GM21526 (cell line): ENCODE measurements at regions not wholly inside any gene's neighbourhood (a gene's known extent, or its start where the extent isn't known, plus 50 kb on each side); places are given as distances from the start of the nearest gene placed in this dataset.

Experiments
- ATAC-seq: cut with Tn5 transposase; IDR thresholded peaks from one replicate; pipeline ENCODE4 v1.9.1; 2021; ENCODE audit warnings: moderate library complexity; ENCODE audit not compliant: unreplicated experiment, low FRiP score

- ATAC-seq: no peak
Observed at GRCh38 chr17:79269620-79270019, 195.0 kb downstream of the ENGASE start.

- no peak for ATAC-seq
Observed at GRCh38 chr17:79263191-79263590, 188.6 kb downstream of the ENGASE start.

- ATAC-seq: no peak
Observed at GRCh38 chr17:79262624-79263023, 188.0 kb downstream of the ENGASE start.

GRCh38 chr17:79261355-79262072, 186.9 kb downstream of the ENGASE start:
- ATAC-seq: no peak

GRCh38 chr17:79258843-79259242, 184.2 kb downstream of the ENGASE start:
- ATAC-seq: no peak

GRCh38 chr17:79258041-79258440, 183.4 kb downstream of the ENGASE start:
- ATAC-seq: no peak

GRCh38 chr17:79255926-79256585, 181.4 kb downstream of the ENGASE start:
- ATAC-seq: no peak

GRCh38 chr17:79255456-79255855, 180.8 kb downstream of the ENGASE start:
- ATAC-seq: no peak

- ATAC-seq: no peak
Observed at GRCh38 chr17:79255046-79255445, 180.4 kb downstream of the ENGASE start.

GRCh38 chr17:79252886-79253285, 178.3 kb downstream of the ENGASE start:
- ATAC-seq: no peak

- ATAC-seq: no peak
Observed at GRCh38 chr17:79251824-79252223, 177.2 kb downstream of the ENGASE start.

GRCh38 chr17:79249929-79250521, 175.4 kb downstream of the ENGASE start:
- no peak for ATAC-seq

GRCh38 chr17:79248843-79249493, 174.3 kb downstream of the ENGASE start:
- no peak for ATAC-seq

- no peak for ATAC-seq
Observed at GRCh38 chr17:79246225-79247190, 171.9 kb downstream of the ENGASE start.

GRCh38 chr17:79244665-79245064, 170.0 kb downstream of the ENGASE start:
- no peak for ATAC-seq

- ATAC-seq: no peak
Observed at GRCh38 chr17:79243996-79244395, 169.4 kb downstream of the ENGASE start.

- no peak for ATAC-seq
Observed at GRCh38 chr17:79243603-79243990, 169.0 kb downstream of the ENGASE start.

GRCh38 chr17:79242873-79243602, 168.4 kb downstream of the ENGASE start:
- no peak for ATAC-seq

- no peak for ATAC-seq
Observed at GRCh38 chr17:79242393-79242792, 167.8 kb downstream of the ENGASE start.

- ATAC-seq: no peak
Observed at GRCh38 chr17:79241616-79242015, 167.0 kb downstream of the ENGASE start.
